ENCODE measurements at regions not wholly inside any gene's neighbourhood (a gene's known extent, or its start where the extent isn't known, plus 50 kb on each side); places are given as distances from the start of the nearest gene placed in this dataset.
"Not testable (repeated sequence)": the region's sequence is repeated elsewhere in the genome, so short reads cannot be mapped to it uniquely, and the experiment has no call there.

DNA sequence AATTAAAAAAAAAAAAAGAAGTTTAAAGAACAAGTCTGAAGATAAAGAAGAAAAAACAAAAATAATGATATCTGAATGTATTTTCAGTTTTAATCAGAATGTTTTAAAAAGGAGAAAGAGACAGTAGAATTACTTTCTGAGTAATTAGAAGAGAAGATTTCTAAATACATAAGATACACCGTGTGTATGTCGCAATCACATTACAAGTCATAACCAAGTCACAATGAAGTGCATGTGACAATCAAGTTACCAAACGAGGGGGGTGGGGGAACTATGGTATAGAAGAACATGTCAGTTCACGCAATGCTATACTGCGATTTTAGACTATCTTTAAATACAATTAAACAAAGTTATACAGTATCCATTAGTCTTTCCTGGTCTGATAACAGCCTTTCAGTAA is 1464.1 kb upstream of the FLRT2 start:
- no peak for DNase-seq

- no peak for DNase-seq
Observed at GRCh38 chr14:84068288-84068687, 1461.7 kb upstream of the FLRT2 start.

- DNase-seq, result no peak
Observed at GRCh38 chr14:84071061-84071460, 1458.9 kb upstream of the FLRT2 start.

GRCh38 chr14:84074626-84075025 is 1455.3 kb upstream of the FLRT2 start:
- DNase-seq, result no peak

DNA sequence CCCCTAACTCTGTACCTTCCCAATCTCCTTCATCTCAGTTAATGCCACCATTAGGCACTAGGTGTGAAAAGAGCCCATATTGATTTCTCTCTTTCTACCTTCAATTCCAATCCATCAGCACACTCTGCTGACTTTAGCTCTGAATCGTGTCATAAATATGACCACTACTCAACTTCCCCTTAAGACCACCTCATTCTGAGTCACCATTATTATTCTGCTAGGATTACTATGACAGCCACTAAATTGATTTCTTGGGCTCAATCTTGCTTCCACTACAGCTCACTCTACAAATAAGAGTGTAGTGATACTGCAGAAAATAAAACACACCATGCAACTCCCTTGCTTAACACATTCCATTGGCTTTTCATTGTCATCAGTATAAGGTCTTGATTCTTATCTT is 1449.0 kb upstream of the FLRT2 start:
- no peak for DNase-seq

DNA sequence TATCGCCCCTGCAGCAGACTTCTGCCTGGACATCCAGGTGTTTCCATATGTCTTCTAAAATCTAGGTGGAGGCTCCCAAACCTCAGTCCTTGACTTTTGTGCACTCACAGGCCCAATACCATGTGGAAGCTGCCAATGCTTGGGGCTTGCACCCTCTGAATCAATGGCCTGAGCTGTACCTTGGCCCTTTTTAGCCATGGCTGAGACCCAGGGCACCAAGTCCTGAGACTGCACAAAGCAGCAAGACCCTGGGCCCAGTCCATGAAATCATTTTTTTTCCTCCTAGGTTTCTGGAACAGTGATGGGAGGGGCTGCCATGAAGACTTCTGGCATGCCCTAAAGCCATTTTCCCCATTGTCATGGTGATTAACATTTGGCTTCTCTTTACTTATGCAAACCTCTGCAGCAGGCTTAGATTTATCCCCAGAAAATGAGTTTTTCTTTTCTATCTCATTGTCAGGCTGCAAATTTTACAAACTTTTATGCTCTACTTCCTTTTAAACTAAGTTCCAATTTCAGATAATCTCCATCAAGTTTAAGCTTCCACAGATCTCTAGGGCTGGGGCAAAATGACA is 1445.8 kb upstream of the FLRT2 start:
- DNase-seq, result no peak

DNA sequence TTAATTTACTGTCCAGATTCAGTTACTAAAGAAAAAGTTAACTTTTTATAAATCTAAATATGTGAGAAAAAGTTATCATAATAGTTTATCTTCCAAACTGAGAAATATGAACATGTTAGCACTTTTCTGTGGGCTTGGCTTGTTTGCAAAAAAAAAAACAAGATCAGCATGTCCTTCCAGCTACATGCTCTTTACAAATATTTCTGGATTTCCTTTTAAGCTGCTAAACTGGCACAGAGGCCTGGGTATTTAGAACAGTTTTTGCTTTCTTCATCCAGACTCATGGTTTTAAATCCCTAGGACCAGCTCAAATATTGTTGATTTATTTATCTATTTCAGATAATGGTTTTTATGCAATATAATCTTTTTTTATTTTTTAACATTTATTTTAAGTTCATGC is 1444.5 kb upstream of the FLRT2 start:
- DNase-seq, result no peak

DNA sequence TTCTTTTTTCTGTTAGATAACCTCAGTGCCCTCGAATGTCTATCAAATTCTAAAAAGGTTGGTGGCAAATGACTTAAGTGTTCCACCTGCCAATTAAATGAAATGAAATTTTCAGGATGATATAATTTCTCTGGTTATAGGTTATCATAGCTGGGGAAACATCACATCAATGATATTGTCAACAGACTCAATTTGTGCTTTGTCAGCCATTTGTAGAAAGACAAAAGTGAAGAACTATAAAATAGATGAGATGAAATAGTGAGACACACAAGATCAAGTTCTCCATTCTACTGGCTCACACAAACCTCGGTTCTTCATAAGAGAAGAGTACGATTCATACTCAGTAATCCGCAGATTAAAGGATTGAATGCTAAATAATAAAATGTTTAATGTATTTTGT is 1443.2 kb upstream of the FLRT2 start:
- DNase-seq, result no peak

DNA sequence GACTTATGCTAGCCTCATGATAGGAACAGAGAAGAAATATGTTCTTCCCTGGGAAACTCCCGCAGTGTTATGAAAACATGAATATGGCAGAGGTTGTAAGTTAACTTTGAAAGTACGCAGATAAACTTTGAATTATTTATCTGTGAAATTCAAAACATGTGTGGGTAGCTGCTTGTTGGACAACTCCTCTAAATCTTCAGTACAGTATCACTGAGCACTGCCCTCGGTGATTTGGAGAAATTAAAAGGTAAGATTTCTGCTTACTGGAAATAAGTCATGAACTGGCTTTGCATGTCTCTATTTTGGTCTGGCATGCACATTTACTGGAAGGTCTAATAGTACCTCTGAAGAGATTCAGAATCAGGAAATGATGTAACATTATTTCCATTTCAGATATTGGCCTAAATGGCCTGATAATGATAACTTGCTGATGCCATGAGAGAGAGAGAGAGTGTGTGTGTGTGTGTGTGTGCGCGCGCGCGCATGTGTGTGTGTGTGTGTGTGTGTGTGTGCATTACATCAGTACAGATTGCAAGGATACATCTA is 1441.9 kb upstream of the FLRT2 start:
- no peak for DNase-seq

DNA sequence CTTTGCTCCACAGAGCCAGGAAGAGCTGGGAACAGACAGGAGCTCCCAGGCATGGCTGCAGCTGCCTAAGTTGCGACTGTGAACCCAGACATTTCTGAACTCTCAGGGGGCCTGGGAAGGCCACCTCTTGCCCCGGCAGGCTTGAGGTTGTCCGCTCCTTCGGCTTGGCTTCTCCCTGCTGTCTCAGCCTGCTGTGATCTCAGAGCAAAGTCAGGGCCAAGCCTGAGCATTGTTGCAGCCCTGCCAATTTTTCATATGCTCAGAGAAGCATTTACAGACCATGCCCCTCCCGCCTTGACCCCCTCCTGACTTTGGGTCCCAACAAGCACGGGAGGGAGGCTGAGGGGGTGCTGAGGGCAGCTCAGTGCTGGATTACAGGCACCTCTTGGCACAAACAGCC is 1439.1 kb upstream of the FLRT2 start:
- DNase-seq, result no peak

GRCh38 chr14:84095681-84096080 is 1434.3 kb upstream of the FLRT2 start:
- no peak for DNase-seq

- DNase-seq, result no peak
Observed at GRCh38 chr14:84098261-84098660, 1431.7 kb upstream of the FLRT2 start.

DNA sequence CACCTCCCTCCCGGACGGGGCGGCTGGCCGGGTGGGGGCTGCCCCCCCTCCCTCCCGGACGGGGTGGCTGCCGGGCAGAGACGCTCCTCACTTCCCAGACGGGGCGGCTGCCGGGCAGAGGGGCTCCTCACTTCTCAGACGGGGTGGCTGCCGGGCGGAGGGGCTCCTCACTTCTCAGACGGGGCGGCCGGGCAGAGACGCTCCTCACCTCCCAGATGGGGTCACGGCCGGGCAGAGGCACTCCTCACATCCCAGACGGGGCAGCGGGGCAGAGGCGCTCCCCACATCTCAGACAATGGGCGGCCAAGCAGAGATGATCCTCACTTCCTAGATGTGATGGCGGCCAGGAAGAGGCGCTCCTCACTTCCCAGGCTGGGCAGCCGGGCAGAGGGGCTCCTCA is 1430.4 kb upstream of the FLRT2 start:
- not testable (repeated sequence) for DNase-seq

- no peak for DNase-seq
Observed at GRCh38 chr14:84107835-84108343, 1422.1 kb upstream of the FLRT2 start.

DNA sequence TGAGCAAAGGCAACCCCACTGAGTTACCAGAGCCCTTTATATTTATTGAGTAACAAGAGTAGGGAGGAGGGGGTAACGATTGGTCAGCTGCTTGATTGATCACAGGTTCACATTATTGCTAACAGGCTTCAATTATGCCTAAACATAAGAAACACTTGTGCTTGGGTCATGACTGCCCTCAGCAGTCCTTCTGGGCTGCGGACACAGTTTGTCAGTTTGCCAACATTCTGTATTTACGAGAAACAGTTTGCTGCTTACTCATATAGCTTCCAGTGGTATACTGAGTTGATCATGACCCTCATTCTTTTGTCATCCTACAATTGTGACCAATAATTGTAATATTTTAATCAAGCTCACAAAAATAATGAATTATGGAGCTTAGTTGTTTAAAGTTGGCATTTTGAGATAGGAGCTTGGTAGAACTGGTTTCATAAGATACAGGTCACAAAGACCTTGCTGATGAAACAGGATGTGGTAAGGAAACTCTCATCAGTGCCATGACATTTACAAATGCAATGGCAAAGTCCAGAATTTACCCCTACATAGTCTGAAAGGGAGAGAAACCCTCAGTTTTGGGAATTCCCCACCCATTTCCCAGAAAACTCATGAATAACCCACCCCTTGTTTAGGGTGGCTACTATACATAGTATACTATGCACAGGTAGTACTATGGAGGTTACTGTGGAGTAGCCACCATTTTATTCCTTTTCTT is 1421.0 kb upstream of the FLRT2 start:
- DNase-seq, result no peak

DNA sequence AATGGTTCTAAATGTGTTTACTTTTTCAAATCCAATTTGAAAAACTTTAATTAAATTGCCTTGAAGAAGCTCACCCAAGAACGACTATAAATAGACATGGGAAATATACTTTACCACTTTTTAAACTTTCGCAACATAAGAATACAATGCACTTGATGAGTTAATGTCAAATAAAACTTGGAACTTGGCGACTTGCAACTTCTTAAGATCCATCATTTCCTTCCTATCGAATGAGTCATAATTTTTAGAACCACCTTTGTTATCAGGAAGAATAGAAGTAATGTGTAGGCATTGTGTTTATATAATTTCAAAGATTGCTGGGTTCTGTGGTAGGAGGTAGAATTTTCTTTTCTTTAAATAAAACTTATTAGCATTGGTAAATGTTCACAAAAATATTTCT is 1417.4 kb upstream of the FLRT2 start:
- no peak for DNase-seq

DNA sequence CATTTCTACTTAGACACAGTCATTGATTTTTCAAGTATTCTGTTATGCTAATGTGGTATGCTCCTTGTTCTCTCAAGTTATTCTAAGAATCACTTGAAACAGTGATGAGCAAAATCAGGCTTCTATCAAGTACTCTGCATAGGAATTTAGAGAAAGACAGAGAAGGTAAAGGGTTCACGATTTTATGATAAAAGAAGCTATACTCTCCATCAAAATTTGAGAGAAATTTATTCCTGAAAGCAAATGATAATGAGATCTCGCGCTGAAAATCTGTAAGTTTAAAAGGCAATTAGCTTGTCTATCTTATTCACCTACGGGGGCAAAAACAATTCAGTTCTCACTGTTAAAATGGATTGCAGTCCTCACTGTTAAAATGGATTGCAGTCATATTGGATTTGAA is 1404.3 kb upstream of the FLRT2 start:
- no peak for DNase-seq

DNA sequence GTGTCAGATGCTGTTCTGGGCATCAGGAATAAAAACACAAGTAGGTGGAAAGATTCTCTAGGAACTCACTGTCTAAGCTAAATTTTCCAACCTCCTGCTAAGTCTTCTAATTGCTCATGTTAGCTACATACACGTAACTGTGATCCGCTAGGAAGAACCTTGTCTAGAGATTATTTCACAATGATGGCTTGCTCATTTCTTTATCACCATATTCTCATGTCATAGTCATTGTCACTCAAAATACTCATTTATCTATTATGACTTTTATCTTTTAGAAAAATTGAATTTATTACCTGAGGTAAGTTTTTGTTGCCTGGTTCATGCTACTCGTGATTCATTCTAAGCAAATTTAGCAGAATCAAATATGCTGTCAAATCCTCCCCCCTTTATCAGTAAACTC is 1402.4 kb upstream of the FLRT2 start:
- no peak for DNase-seq

DNA sequence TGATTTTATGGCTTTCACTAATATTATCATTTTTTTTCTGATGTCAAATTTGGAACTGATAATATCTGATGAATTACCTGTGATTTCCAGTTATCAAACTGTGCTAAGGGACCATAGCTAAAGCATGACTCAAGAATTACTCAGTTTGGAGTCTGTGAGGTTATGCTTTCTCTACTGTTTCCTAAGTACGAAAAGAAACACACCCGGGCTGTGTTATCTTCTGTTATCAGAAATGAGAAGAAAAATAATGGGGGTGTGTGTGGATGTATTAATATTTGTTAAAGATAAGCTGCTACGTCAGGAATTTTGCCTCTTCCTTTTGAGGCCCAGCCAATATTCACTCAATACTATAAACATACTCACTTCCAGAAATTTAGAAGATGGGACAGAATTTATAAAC is 1401.9 kb upstream of the FLRT2 start:
- no peak for DNase-seq

DNA sequence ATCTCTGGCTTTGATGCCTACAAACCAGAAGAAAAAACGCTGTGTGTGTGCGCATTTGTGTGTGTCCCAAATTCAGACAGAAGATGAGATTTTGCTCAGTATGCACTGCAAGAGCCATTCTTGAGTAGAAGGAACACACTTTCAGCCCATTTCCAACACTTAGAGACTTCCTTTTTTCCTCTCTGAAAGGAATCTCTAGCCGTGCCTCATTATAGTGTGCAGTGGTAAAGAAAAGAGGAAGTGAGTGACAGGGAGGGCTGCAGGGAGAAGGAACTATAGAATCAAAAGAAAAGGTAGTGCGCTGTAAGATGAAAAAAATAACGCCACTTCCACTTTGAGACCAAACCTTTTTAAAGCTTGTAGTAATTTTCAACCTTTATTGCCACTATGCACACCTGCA is 1400.9 kb upstream of the FLRT2 start:
- DNase-seq, result no peak

DNA sequence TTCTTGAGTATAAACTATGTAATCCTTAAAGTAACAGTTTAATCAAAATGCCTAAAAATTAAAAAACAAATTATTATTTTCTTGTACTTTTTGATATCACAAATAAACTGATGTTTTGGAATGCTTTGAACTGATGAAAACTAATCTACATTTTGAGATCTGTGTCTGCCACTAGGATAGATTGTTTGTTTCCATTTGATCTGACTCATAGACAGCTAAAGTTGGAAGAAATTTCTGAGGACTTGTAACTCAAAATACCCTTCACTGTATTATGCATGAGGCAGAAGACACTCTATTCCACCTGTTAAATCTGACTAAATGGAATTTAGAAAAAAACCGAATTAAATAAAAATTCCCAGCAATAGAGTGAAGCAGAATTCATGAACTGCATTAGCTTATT is 1400.0 kb upstream of the FLRT2 start:
- no peak for DNase-seq

DNA sequence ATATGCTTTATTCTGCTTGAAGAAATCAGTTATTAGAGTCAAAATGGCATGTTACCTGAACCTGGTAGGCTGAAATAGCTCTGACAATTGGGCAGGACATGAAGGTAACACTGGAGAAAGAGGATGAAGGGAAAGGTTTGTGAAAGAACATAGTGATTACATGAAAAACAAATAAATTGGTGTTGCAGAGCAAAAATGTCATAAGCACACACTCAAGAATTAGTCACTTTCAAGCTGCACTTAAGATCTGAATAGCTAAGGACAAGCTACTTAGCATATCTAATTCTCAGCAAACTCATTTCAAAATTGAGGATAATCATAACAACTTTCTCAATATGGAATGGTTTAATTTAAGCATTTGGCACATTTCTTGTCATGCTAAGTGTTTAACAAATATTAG is 1398.0 kb upstream of the FLRT2 start:
- no peak for DNase-seq

- no peak for DNase-seq
Observed at GRCh38 chr14:84144166-84144565, 1385.8 kb upstream of the FLRT2 start.

- no peak for DNase-seq
Observed at GRCh38 chr14:84152452-84152851, 1377.5 kb upstream of the FLRT2 start.

GRCh38 chr14:84162633-84163032 is 1367.3 kb upstream of the FLRT2 start:
- DNase-seq, result no peak
